ENCODE measurements at regions not wholly inside any gene's neighbourhood (a gene's known extent, or its start where the extent isn't known, plus 50 kb on each side); places are given as distances from the start of the nearest gene placed in this dataset.

- H3K4me3 ChIP-seq (ENCODE audit: low read depth, low read length), result no peak overlapping the region
- TF ChIP-seq CTCF (IDR thresholded peaks at IDR 0.05; ENCODE audit: control insufficient read depth, extremely low read depth, insufficient read depth), result no peak
- no peak for DNase-seq (ENCODE audit: low read depth)
Observed at GRCh38 chr10:94217411-94217810, 145.3 kb downstream of the NOC3L start.

GRCh38 chr10:94218493-94219183 is 144.1 kb downstream of the NOC3L start:
- no peak overlapping the region for H3K4me3 ChIP-seq (ENCODE audit: low read depth, low read length)
- DNase-seq (ENCODE audit: low read depth), result no peak
- no peak for TF ChIP-seq CTCF (IDR thresholded peaks at IDR 0.05; ENCODE audit: control insufficient read depth, extremely low read depth, insufficient read depth)

- H3K4me3 ChIP-seq (ENCODE audit: low read depth, low read length), result no peak overlapping the region
- no peak for TF ChIP-seq CTCF (IDR thresholded peaks at IDR 0.05; ENCODE audit: control insufficient read depth, extremely low read depth, insufficient read depth)
- DNase-seq (ENCODE audit: low read depth), result no peak
Observed at GRCh38 chr10:94219829-94220228, 142.9 kb downstream of the NOC3L start.

GRCh38 chr10:94220717-94221116 is 142.0 kb downstream of the NOC3L start:
- no peak for TF ChIP-seq CTCF (IDR thresholded peaks at IDR 0.05; ENCODE audit: control insufficient read depth, extremely low read depth, insufficient read depth)
- no peak for DNase-seq (ENCODE audit: low read depth)
- H3K4me3 ChIP-seq (ENCODE audit: low read depth, low read length), result no peak overlapping the region

- no peak for DNase-seq (ENCODE audit: low read depth)
- H3K4me3 ChIP-seq (ENCODE audit: low read depth, low read length), result no peak overlapping the region
- no peak for TF ChIP-seq CTCF (IDR thresholded peaks at IDR 0.05; ENCODE audit: control insufficient read depth, extremely low read depth, insufficient read depth)
Observed at GRCh38 chr10:94223702-94224370, 138.9 kb downstream of the NOC3L start.

- no peak overlapping the region for H3K4me3 ChIP-seq (ENCODE audit: low read depth, low read length)
- no peak for TF ChIP-seq CTCF (IDR thresholded peaks at IDR 0.05; ENCODE audit: control insufficient read depth, extremely low read depth, insufficient read depth)
- DNase-seq (ENCODE audit: low read depth), result no peak
Observed at GRCh38 chr10:94224656-94225055, 138.1 kb downstream of the NOC3L start.
